ENCODE measurements at regions not wholly inside any gene's neighbourhood (a gene's known extent, or its start where the extent isn't known, plus 50 kb on each side); places are given as distances from the start of the nearest gene placed in this dataset.

GRCh38 chr18:77548790-77549420 is 299.3 kb downstream of the GALR1 start:
- H3K9me3 ChIP-seq: no peaks in the 10 kb centered on the region
- H3K4me1 ChIP-seq: no peaks in the 10 kb centered on the region
- H3K27ac ChIP-seq: no peak overlapping the region
- no peak overlapping the region for H3K4me3 ChIP-seq
- no peak for DNase-seq (ENCODE audit: extremely low spot score in 2 of 2)
- TF ChIP-seq CTCF (IDR thresholded peaks at IDR 0.05) (no peak), POLR2AphosphoS5 (IDR thresholded peaks at IDR 0.05; ENCODE audit: insufficient read depth in 1 of 2, low read depth in 1 of 2) (no peak), POLR2A (IDR thresholded peaks at IDR 0.05) (no peak)
- no peaks in the 10 kb centered on the region for H3K27me3 ChIP-seq
- no peaks in the 10 kb centered on the region for H3K36me3 ChIP-seq
- intact Hi-C loops (cut with DNase I): no loop called here

GRCh38 chr18:77550625-77551024 is 301.0 kb downstream of the GALR1 start:
- Histone ChIP-seq H3K4me3 (no peak overlapping the region), H3K27ac (no peak overlapping the region), H3K4me1 (no peaks in the 10 kb centered on the region), H3K36me3 (no peaks in the 10 kb centered on the region), H3K9me3 (no peaks in the 10 kb centered on the region), H3K27me3 (no peaks in the 10 kb centered on the region)
- no peak for TF ChIP-seq CTCF (IDR thresholded peaks at IDR 0.05)
- no peak for TF ChIP-seq POLR2A (IDR thresholded peaks at IDR 0.05)
- no peak for TF ChIP-seq POLR2AphosphoS5 (IDR thresholded peaks at IDR 0.05; ENCODE audit: insufficient read depth in 1 of 2, low read depth in 1 of 2)
- DNase-seq (ENCODE audit: extremely low spot score in 2 of 2): no peak
- intact Hi-C loops (cut with DNase I): no loop called here

GRCh38 chr18:77551055-77551454 is 301.4 kb downstream of the GALR1 start:
- no peak for DNase-seq (ENCODE audit: extremely low spot score in 2 of 2)
- TF ChIP-seq CTCF (IDR thresholded peaks at IDR 0.05) (no peak), POLR2A (IDR thresholded peaks at IDR 0.05) (no peak), POLR2AphosphoS5 (IDR thresholded peaks at IDR 0.05; ENCODE audit: insufficient read depth in 1 of 2, low read depth in 1 of 2) (no peak)
- Histone ChIP-seq H3K27me3 (no peaks in the 10 kb centered on the region), H3K4me1 (no peaks in the 10 kb centered on the region), H3K27ac (no peak overlapping the region), H3K9me3 (no peaks in the 10 kb centered on the region), H3K36me3 (no peaks in the 10 kb centered on the region), H3K4me3 (no peak overlapping the region)
- intact Hi-C loops (cut with DNase I): no loop called here

GRCh38 chr18:77552945-77553344 is 303.3 kb downstream of the GALR1 start:
- intact Hi-C loops (cut with DNase I): no loop called here
- no peak for DNase-seq (ENCODE audit: extremely low spot score in 2 of 2)
- no peak overlapping the region for H3K4me3 ChIP-seq
- no peak overlapping the region for H3K27ac ChIP-seq
- H3K27me3 ChIP-seq: no peaks in the 10 kb centered on the region
- H3K9me3 ChIP-seq: no peaks in the 10 kb centered on the region
- TF ChIP-seq CTCF (IDR thresholded peaks at IDR 0.05): no peak
- TF ChIP-seq POLR2AphosphoS5 (IDR thresholded peaks at IDR 0.05; ENCODE audit: insufficient read depth in 1 of 2, low read depth in 1 of 2): no peak
- no peak for TF ChIP-seq POLR2A (IDR thresholded peaks at IDR 0.05)
- no peaks in the 10 kb centered on the region for H3K36me3 ChIP-seq
- H3K4me1 ChIP-seq: no peaks in the 10 kb centered on the region

GRCh38 chr18:77554061-77554460 is 304.4 kb downstream of the GALR1 start:
- Histone ChIP-seq H3K9me3 (no peaks in the 10 kb centered on the region), H3K4me3 (no peak overlapping the region), H3K36me3 (no peaks in the 10 kb centered on the region), H3K27me3 (no peaks in the 10 kb centered on the region), H3K4me1 (no peaks in the 10 kb centered on the region), H3K27ac (no peak overlapping the region)
- intact Hi-C loops (cut with DNase I): no loop called here
- no peak for TF ChIP-seq CTCF (IDR thresholded peaks at IDR 0.05)
- no peak for TF ChIP-seq POLR2AphosphoS5 (IDR thresholded peaks at IDR 0.05; ENCODE audit: insufficient read depth in 1 of 2, low read depth in 1 of 2)
- TF ChIP-seq POLR2A (IDR thresholded peaks at IDR 0.05): no peak
- no peak for DNase-seq (ENCODE audit: extremely low spot score in 2 of 2)

Measured in vagina (tissue), 2 donors.